CD4-positive, alpha-beta T cell treated with Interleukin-4 for 4 hours (primary cell): ENCODE measurements at regions not wholly inside any gene's neighbourhood (a gene's known extent, or its start where the extent isn't known, plus 50 kb on each side); places are given as distances from the start of the nearest gene placed in this dataset.

Experiments
- DNase-seq: peaks from one replicate; pipeline ENCODE4 v3.0.0-alpha.2; 2020

- DNase-seq = peak; percentile 33
Observed at GRCh38 chr15:70466895-70467529, 296.3 kb downstream of the UACA start.

- no peak for DNase-seq
Observed at GRCh38 chr15:70466305-70466704, 297.1 kb downstream of the UACA start.

DNA sequence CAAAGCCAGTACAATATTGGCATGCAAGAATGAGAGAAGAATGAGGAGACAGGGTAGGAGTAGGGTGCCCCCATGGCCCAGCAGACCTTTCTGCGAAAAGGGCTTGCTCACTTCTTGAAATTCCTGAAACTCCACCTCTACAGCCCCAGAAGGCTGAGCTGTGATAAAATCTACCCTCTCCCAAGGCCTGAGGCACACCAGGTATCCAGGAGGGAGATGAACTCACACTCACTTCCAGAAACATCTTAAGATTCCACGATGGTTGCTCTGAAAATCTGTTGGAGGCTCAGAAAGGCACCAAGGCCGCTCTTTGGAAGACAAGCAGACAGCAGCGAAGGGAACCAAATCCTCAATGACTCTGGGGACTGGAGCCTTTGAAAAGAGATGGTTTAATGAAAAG lies 297.5 kb downstream of the UACA start:
- DNase-seq = no peak

DNA sequence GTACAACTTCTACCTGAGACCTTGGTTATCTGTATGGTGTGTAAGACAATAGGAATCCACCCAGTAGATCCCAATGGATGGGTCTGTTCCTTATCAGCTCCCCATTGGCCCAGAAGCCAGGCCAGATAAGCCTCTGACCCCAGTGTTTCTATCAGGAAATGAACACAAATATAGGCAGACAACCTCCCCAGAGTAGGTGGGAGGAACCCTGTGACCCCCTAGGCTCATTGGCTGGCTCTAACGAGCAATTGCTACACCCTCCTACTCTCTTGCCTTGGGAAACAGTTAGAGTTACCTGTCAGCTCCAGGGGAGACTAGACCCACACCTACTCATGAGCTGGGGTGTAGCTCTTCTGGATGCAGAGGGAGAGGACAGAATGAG lies 299.9 kb downstream of the UACA start:
- no peak for DNase-seq

GRCh38 chr15:70461992-70462391 lies 301.4 kb downstream of the UACA start:
- DNase-seq = no peak

DNA sequence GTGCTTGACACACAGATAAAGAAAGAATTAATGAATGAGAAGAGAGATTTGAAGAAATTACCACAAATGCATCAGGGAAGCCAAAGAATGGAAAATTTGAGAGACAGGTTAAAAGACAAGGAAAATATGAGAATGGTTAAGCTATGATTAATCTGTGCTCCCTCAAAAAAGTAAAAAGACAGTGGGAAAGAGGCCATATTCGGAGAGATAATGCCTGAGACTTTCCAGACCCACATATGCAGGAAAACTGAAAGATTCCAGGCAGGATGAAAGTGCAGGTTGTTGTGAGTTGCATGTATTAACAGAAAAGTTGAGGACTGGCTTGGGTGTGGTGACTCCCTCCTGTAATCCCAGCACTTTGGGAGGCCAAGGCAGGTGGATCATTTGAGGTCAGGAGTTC lies 302.3 kb downstream of the UACA start:
- no peak for DNase-seq

DNA sequence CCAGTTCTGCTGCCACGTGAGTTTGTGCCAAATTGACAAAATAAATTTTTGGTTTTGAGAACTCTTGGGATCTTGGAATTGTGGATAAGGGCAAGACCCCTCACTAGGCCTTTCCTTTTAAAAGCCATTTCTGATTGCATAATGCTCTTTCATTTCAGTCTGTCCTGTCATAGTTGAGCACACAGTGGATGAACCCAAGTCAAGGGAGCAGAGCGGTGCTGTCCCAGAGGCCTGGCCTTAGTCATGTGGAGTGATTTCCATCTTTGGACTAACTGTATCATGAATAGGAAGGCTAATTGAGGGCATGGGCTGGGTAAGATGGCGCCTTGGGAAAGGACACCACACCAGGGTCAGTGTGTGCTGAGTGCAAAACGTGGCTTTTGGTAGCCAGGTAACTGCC lies 304.0 kb downstream of the UACA start:
- DNase-seq = no peak

DNA sequence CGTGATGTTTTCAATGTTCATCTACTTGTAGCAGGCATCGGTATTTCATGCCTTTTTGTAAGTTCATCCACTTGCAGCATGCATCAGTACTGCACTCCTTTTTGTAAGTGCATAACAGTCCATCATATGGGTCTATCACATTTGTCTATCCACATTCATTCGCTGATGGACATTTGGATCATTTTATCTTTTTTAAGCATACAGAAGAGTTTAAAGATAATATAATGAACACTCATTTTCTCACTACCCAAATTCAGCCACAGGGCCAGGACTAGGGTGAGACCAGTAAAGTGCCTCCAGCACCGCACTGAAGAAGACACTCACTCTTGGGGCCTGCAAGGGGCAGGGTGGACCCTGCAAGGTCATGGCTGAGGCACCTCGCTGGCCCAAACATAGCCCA lies 309.6 kb downstream of the UACA start:
- no peak for DNase-seq

GRCh38 chr15:70453238-70453637 lies 310.1 kb downstream of the UACA start:
- no peak for DNase-seq

GRCh38 chr15:70451821-70452653 lies 311.3 kb downstream of the UACA start:
- DNase-seq = peak; percentile 11

- DNase-seq = no peak
Observed at GRCh38 chr15:70450142-70450443, 313.3 kb downstream of the UACA start.

- DNase-seq = no peak
Observed at GRCh38 chr15:70449311-70450141, 313.8 kb downstream of the UACA start.

DNA sequence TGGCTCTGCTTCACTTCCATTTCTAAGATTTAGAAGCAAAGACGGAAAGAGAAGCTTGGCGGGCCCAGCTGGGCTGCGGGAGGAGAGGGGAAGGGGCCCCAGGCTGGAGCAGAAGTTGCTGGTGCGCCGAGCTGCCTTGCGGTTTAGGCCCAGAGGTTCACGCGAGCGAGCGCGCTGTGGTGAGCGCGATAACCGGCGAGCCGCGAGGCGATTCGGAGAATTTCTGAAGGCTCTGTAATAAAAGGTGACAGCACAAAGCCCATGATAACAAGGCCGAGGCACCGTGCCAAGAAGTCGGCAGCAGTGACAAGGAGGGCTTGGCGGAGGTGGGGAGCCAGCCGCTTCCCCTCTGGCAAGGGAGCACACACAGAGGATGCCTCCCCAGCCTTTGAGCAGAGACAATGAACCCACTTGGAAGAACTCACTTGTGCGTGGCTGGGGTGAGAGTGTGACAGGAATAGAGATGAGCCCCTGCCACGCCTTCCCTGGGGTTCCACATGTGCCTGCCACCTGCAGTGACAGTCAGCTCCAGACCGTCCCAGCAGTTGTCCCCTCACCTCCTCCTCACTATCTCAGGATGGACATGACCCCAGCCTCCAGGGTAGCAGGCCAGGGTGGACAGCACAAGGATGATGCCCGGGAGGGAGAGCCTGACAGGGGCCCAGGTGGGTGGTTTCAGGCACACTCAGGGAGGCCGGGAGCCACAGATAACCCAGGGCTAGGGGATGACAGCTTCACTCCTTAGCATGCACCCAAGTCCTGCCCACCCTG lies 315.2 kb downstream of the UACA start:
- DNase-seq = peak; percentile 37

GRCh38 chr15:70447521-70447920 lies 315.8 kb downstream of the UACA start:
- DNase-seq = no peak

DNA sequence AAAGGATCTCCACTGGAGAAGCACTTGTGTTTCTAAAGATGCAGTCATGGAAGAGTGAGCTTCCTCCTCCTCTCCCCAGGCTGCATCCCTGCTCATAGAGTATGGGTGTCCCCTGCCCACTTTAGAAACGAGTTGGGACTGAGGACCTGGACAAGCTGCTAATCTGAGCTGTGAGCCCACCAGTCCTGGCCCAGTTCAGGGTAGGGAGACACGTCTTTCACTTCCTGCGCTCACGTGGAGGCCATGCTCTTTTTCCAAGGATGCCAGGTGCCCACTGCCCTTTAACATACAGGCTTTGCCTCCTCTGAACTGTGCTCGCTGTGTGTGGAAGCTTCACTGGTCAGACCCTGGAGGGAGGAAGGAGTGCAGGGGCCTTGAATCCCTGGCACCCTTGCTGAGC lies 316.3 kb downstream of the UACA start:
- DNase-seq = no peak

DNA sequence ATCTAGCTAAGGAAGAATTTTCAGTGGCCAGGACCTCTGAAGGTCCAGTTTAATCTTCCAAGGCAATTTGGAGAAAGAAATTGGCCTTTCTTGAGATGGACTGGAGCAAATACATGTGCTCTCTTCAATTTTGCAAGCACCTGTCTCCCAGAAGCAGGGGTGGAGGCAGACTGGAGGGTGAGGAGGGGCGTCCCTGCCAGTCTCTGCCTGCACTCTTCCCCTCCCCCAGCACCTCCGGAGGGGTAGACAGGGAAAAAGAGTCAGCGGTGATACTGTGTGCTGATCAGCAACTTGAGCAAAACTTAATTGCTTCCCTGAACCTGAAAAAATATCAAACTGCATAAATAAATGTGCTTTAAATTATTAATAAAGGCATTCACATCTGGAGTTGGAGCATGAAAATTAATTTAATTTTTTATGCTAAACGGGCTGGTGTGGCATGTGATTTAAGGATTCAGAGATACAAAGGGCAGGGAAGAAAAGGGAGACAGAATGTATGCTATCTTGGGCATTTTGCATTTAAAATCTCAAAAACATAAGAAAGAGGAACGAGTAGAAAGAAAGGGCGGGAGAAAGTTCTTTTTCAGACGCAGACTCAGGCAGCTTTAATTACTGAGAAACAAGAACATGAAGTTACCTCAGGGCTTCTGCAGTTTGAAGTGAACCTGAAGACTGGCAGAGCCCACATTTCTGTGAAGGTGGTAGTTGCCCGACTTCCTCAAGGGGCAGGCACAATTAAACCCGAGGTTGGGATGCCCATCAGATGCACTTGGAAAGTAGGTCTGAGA lies 319.7 kb downstream of the UACA start:
- no peak for DNase-seq

- no peak for DNase-seq
Observed at GRCh38 chr15:70442616-70443321, 320.6 kb downstream of the UACA start.

GRCh38 chr15:70442211-70442610 lies 321.1 kb downstream of the UACA start:
- DNase-seq = no peak

DNA sequence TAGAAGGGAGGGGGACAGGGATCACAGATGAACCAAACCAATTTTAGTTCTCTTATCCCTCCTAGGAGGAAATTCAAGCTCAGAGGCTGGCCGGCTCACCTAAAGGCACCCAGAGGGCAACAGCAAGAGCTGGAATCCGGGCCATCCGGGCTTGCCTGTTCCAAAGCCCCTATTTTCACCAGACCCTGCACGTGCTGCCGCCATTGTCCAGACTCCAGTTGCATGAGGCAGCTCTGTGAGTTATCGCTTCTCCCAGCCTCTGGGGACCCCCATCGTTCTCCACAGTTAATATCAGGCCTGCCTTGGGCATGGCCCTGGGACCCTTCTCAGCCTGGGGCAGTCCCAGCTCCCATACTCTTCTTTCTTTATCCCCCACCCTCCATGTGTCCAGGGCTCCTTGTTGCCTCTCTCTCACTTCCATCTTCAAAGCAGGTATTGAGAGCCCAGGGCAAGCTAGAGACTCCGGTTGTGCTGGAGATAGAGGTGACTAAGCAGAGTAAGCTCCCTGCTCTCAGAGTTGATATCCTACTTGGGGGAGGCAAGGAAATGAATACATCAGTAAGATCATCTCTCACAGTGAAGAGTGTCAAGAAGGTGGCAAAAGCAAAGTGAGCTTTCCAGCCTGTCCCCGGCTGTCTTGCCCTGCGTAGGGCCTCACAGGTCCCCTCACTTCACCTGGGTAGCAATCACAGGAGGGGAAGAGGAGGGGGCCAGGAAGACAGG lies 322.8 kb downstream of the UACA start:
- no peak for DNase-seq

GRCh38 chr15:70439880-70440279 lies 323.5 kb downstream of the UACA start:
- no peak for DNase-seq

- DNase-seq = no peak
Observed at GRCh38 chr15:70439304-70439877, 324.0 kb downstream of the UACA start.
